ENCODE measurements at regions not wholly inside any gene's neighbourhood (a gene's known extent, or its start where the extent isn't known, plus 50 kb on each side); places are given as distances from the start of the nearest gene placed in this dataset.

GRCh38 chr14:87005280-87005679 is 987.7 kb downstream of the GALC start:
- no peak overlapping the region for H3K27ac Mint-ChIP-seq (ENCODE audit: unreplicated experiment)
- Histone ChIP-seq H3K4me3 (ENCODE audit: insufficient read depth, low read depth, low read length) (no peak overlapping the region), H3K9me3 (ENCODE audit: insufficient read depth, low read depth, low read length) (no peaks in the 10 kb centered on the region), H3K4me1 (ENCODE audit: insufficient read depth, low read length) (no peaks in the 10 kb centered on the region), H3K79me2 (ENCODE audit: insufficient read depth, low read length) (no peaks in the 10 kb centered on the region), H3K9ac (ENCODE audit: low read length) (no peak overlapping the region), H2AFZ (ENCODE audit: low read depth, low read length) (no peak overlapping the region), H3K27me3 (ENCODE audit: insufficient read depth, low read length) (no peaks in the 10 kb centered on the region), H3K4me2 (ENCODE audit: low read length) (no peak overlapping the region), H3K36me3 (ENCODE audit: insufficient read depth, low read length) (no peaks in the 10 kb centered on the region), H3K27ac (ENCODE audit: low read depth, low read length) (no peak overlapping the region), H4K20me1 (ENCODE audit: insufficient read depth, low read length) (no peaks in the 10 kb centered on the region)
- no peaks in the 10 kb centered on the region for H3K36me3 Mint-ChIP-seq (ENCODE audit: low read depth, unreplicated experiment)
- TF ChIP-seq CTCF (IDR thresholded peaks at IDR 0.05; ENCODE audit: insufficient read depth, low read depth, low read length), result no peak
- no peak for TF ChIP-seq EZH2 (IDR thresholded peaks at IDR 0.05; ENCODE audit: insufficient read depth, low read length)
- peaks cover 5% of the 10 kb centered on the region for H3K9me3 Mint-ChIP-seq (ENCODE audit: unreplicated experiment)
- FAIRE-seq (no peak), DNase-seq (ENCODE audit: low read depth) (no peak)
- H3K4me1 Mint-ChIP-seq (ENCODE audit: low read depth, unreplicated experiment), result no peaks in the 10 kb centered on the region
- H3K4me3 Mint-ChIP-seq (ENCODE audit: unreplicated experiment), result no peak overlapping the region
- H3K27me3 Mint-ChIP-seq (ENCODE audit: low read depth, unreplicated experiment), result no peaks in the 10 kb centered on the region

- Mint-ChIP-seq H3K27ac (ENCODE audit: unreplicated experiment) (no peak overlapping the region), H3K4me3 (ENCODE audit: unreplicated experiment) (no peak overlapping the region), H3K9me3 (ENCODE audit: unreplicated experiment) (peaks cover 2% of the 10 kb centered on the region), H3K4me1 (ENCODE audit: low read depth, unreplicated experiment) (no peaks in the 10 kb centered on the region), H3K36me3 (ENCODE audit: low read depth, unreplicated experiment) (no peaks in the 10 kb centered on the region), H3K27me3 (ENCODE audit: low read depth, unreplicated experiment) (no peaks in the 10 kb centered on the region)
- Histone ChIP-seq H4K20me1 (ENCODE audit: insufficient read depth, low read length) (no peaks in the 10 kb centered on the region), H3K9ac (ENCODE audit: low read length) (no peak overlapping the region), H3K4me1 (ENCODE audit: insufficient read depth, low read length) (no peaks in the 10 kb centered on the region), H3K4me2 (ENCODE audit: low read length) (no peak overlapping the region), H3K36me3 (ENCODE audit: insufficient read depth, low read length) (no peaks in the 10 kb centered on the region), H3K79me2 (ENCODE audit: insufficient read depth, low read length) (no peaks in the 10 kb centered on the region), H3K27ac (ENCODE audit: low read depth, low read length) (no peak overlapping the region), H2AFZ (ENCODE audit: low read depth, low read length) (no peak overlapping the region), H3K9me3 (ENCODE audit: insufficient read depth, low read depth, low read length) (no peaks in the 10 kb centered on the region), H3K4me3 (ENCODE audit: insufficient read depth, low read depth, low read length) (no peak overlapping the region), H3K27me3 (ENCODE audit: insufficient read depth, low read length) (no peaks in the 10 kb centered on the region)
- TF ChIP-seq EZH2 (IDR thresholded peaks at IDR 0.05; ENCODE audit: insufficient read depth, low read length) (no peak), CTCF (IDR thresholded peaks at IDR 0.05; ENCODE audit: insufficient read depth, low read depth, low read length) (no peak)
- DNase-seq (ENCODE audit: low read depth), result no peak
- no peak for FAIRE-seq
Observed at GRCh38 chr14:87002776-87003175, 990.2 kb downstream of the GALC start.

GRCh38 chr14:87001333-87001732 is 991.6 kb downstream of the GALC start:
- H3K4me1 Mint-ChIP-seq (ENCODE audit: low read depth, unreplicated experiment), result no peaks in the 10 kb centered on the region
- FAIRE-seq (no peak), DNase-seq (ENCODE audit: low read depth) (no peak)
- no peaks in the 10 kb centered on the region for H4K20me1 ChIP-seq (ENCODE audit: insufficient read depth, low read length)
- H3K27me3 Mint-ChIP-seq (ENCODE audit: low read depth, unreplicated experiment), result no peaks in the 10 kb centered on the region
- H3K4me1 ChIP-seq (ENCODE audit: insufficient read depth, low read length), result no peaks in the 10 kb centered on the region
- no peaks in the 10 kb centered on the region for H3K36me3 ChIP-seq (ENCODE audit: insufficient read depth, low read length)
- no peak overlapping the region for H3K4me3 ChIP-seq (ENCODE audit: insufficient read depth, low read depth, low read length)
- no peaks in the 10 kb centered on the region for H3K27me3 ChIP-seq (ENCODE audit: insufficient read depth, low read length)
- no peaks in the 10 kb centered on the region for H3K9me3 Mint-ChIP-seq (ENCODE audit: unreplicated experiment)
- H3K9me3 ChIP-seq (ENCODE audit: insufficient read depth, low read depth, low read length), result no peaks in the 10 kb centered on the region
- H3K79me2 ChIP-seq (ENCODE audit: insufficient read depth, low read length), result no peaks in the 10 kb centered on the region
- no peaks in the 10 kb centered on the region for H3K36me3 Mint-ChIP-seq (ENCODE audit: low read depth, unreplicated experiment)
- H2AFZ ChIP-seq (ENCODE audit: low read depth, low read length), result no peak overlapping the region
- TF ChIP-seq EZH2 (IDR thresholded peaks at IDR 0.05; ENCODE audit: insufficient read depth, low read length), result no peak
- TF ChIP-seq CTCF (IDR thresholded peaks at IDR 0.05; ENCODE audit: insufficient read depth, low read depth, low read length), result no peak
- no peak overlapping the region for H3K27ac Mint-ChIP-seq (ENCODE audit: unreplicated experiment)
- no peak overlapping the region for H3K9ac ChIP-seq (ENCODE audit: low read length)
- H3K4me2 ChIP-seq (ENCODE audit: low read length), result no peak overlapping the region
- no peak overlapping the region for H3K4me3 Mint-ChIP-seq (ENCODE audit: unreplicated experiment)
- no peak overlapping the region for H3K27ac ChIP-seq (ENCODE audit: low read depth, low read length)
